Activated CD8-positive, alpha-beta T cell treated with anti-CD3 and anti-CD28 coated beads for 36 hours (primary cell): ENCODE measurements at regions not wholly inside any gene's neighbourhood (a gene's known extent, or its start where the extent isn't known, plus 50 kb on each side); places are given as distances from the start of the nearest gene placed in this dataset.

ENCODE experiments used
- ATAC-seq: fragments of 200-7000 bp; cut with Tn5 transposase; one replicate; pipeline ENCODE4 v1.10.0; 2021; ENCODE audit warnings: mild to moderate bottlenecking, moderate library complexity
- CTCF ChIA-PET: fragments of 350-600 bp; sonication (Branson Sonifier 250); formaldehyde crosslinking; loops from one replicate; lab custom pipeline; 2021; ENCODE audit warnings: antibody characterized with exemption; lab: Charles Lee
- POLR2A ChIA-PET: fragments of 350-600 bp; sonication (Branson Sonifier 250); formaldehyde crosslinking; loops from one replicate; lab custom pipeline; 2021; ENCODE audit warnings: antibody characterized with exemption; lab: Charles Lee
- DNase-seq: peaks from one replicate; pipeline ENCODE4 v3.0.0-alpha.2; 2020
- H3K27ac Mint-ChIP-seq: one replicate; pipeline ENCODE4 v1.8.0; 2021; ENCODE audit warnings: mild to moderate bottlenecking, mixed read lengths
- H3K27me3 Mint-ChIP-seq: one replicate; pipeline ENCODE4 v1.8.0; 2021; ENCODE audit warnings: mixed read lengths
- H3K36me3 Mint-ChIP-seq: one replicate; pipeline ENCODE4 v1.8.0; 2021; ENCODE audit warnings: low read depth, mixed read lengths
- H3K4me1 Mint-ChIP-seq: one replicate; pipeline ENCODE4 v1.8.0; 2021; ENCODE audit warnings: low read depth, mixed read lengths
- H3K4me3 Mint-ChIP-seq: one replicate; pipeline ENCODE4 v1.8.0; 2021; ENCODE audit warnings: mild to moderate bottlenecking, moderate library complexity, mixed read lengths
- H3K9me3 Mint-ChIP-seq: one replicate; pipeline ENCODE4 v1.8.0; 2021; ENCODE audit warnings: mixed read lengths
- CTCF ChIP-seq: fragments of 200-600 bp; IDR thresholded peaks from one replicate; pipeline ENCODE4 v1.8.0; 2022; ENCODE audit warnings: antibody characterized with exemption, mild to moderate bottlenecking
- intact Hi-C: fragments of 100-400 bp; cut with micrococcal nuclease; formaldehyde crosslinking; loops from one replicate; pipeline ENCODE4 v1.10.0; 2022

GRCh38 chr1:55477953-55478352, 262.8 kb upstream of the USP24 start:
- Mint-ChIP-seq H3K4me1 (no peaks in the 10 kb centered on the region), H3K27me3 (peaks cover 10% of the 10 kb centered on the region), H3K4me3 (no peak overlapping the region), H3K36me3 (no peaks in the 10 kb centered on the region), H3K27ac (no peak overlapping the region), H3K9me3 (no peaks in the 10 kb centered on the region)
- intact Hi-C loops, result no loop called here
- ChIA-PET CTCF (interaction anchor here (1.5 kb wide), 1 partner anchor 103 kb away, joined by 6 read pairs; no protein-coding TSS in a partner anchor), POLR2A (no interaction called here)
- DNase-seq (no peak), ATAC-seq (no peak)
- TF ChIP-seq CTCF, result no peak

DNA sequence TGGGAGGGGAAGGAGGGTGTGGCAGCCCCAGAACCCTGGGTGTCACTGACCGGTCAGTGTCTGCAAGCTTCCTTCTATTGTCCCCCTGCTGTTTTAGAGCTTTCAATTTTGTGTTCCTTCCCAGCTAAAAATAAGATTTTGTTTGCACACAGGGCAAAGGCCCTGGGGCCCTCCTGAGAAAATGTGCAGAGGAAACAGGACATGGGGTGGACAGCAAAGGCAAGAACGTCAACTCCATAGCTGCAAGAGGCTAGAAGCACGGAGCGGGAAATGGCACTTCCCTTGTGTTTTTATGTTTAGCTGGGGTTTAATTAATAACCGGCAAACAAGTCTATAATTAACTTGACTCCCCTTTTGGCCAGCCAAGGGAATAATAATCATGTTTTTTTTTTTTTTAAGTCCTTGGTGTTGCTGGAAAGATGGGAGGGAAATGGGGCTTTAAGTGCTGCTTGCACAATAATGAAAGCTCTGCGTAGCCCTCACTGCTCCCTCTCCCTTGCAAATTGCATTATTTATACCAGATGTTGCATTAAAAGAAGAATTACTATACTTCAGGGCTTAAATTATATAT, 261.4 kb upstream of the USP24 start:
- POLR2A ChIA-PET, result interaction anchor here (0.6 kb wide), 2 partner anchors 269 to 1397 kb away, joined by 3 to 5 read pairs; no protein-coding TSS in a partner anchor
- Mint-ChIP-seq H3K27me3 (peaks cover 14% of the 10 kb centered on the region), H3K9me3 (no peaks in the 10 kb centered on the region), H3K36me3 (no peaks in the 10 kb centered on the region), H3K27ac (no peak overlapping the region), H3K4me3 (no peak overlapping the region), H3K4me1 (no peaks in the 10 kb centered on the region)
- intact Hi-C loops, result no loop called here
- TF ChIP-seq CTCF, result no peak
- CTCF ChIA-PET, result no interaction called here
- ATAC-seq (no peak), DNase-seq (no peak)

DNA sequence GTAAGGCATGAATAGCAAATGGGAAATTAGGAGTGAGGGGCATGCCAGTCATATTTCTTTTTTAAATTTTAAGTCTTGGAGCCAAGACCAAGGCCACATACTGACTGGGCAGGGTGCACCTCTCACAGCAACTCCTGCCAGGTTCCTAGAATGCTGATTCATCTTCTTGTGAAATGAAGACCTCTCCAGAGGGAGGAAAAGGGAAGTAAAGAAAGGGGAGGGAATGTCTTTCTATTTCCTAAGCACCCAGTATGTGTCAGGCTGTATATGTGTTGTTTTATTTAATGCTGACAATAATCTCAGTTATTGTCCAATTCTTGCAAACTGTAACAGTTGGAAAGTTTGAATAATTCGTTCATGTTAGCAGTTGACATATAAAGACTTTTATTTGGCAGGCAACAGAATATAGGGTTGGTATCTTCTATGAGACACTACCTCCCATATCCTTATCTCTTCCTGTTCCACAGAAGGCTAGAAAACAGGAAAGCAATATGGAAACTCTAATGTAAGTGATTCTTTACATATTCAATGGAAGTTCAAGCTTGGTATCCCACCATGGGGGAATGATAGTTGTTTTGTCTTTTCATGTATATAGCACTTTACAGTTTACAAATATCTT, 259.1 kb upstream of the USP24 start:
- Mint-ChIP-seq H3K27me3 (peaks cover 14% of the 10 kb centered on the region), H3K27ac (no peak overlapping the region), H3K9me3 (no peaks in the 10 kb centered on the region), H3K36me3 (no peaks in the 10 kb centered on the region), H3K4me3 (no peak overlapping the region), H3K4me1 (no peaks in the 10 kb centered on the region)
- TF ChIP-seq CTCF, result no peak
- ATAC-seq (no peak), DNase-seq (no peak)
- CTCF ChIA-PET, result no interaction called here
- POLR2A ChIA-PET, result no interaction called here
- intact Hi-C loops, result no loop called here

DNA sequence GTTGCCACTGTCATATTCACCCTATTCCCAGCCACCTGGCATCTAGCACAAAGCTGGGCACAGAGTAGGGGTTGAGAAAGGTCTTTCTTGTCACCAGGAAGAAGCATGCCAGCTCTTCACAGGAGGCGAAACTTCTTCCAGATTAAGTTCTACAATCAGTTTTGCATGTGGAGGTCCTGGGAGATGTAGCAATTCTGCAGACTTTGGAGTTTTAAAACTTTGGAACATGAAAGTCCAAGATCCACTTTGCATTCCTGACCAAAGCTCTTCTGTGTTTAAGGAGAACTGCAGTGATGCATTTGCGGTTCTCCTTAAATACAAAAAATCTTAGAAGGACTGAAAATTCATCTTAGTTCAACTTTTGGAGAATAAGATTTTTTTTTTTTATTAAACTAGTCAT, 258.5 kb upstream of the USP24 start:
- DNase-seq (no peak), ATAC-seq (no peak)
- H3K4me1 Mint-ChIP-seq, result no peaks in the 10 kb centered on the region
- no peak overlapping the region for H3K27ac Mint-ChIP-seq
- no peak for TF ChIP-seq CTCF
- peaks cover 14% of the 10 kb centered on the region for H3K27me3 Mint-ChIP-seq
- POLR2A ChIA-PET, result no interaction called here
- H3K36me3 Mint-ChIP-seq, result no peaks in the 10 kb centered on the region
- no peak overlapping the region for H3K4me3 Mint-ChIP-seq
- no peaks in the 10 kb centered on the region for H3K9me3 Mint-ChIP-seq
- CTCF ChIA-PET, result no interaction called here
- intact Hi-C loops, result no loop called here

- no peak for DNase-seq
- Mint-ChIP-seq H3K4me3 (no peak overlapping the region), H3K27me3 (peaks cover 14% of the 10 kb centered on the region), H3K27ac (no peak overlapping the region), H3K36me3 (no peaks in the 10 kb centered on the region), H3K4me1 (no peaks in the 10 kb centered on the region), H3K9me3 (no peaks in the 10 kb centered on the region)
- intact Hi-C loops, result no loop called here
- CTCF ChIA-PET, result no interaction called here
- no peak for ATAC-seq
- POLR2A ChIA-PET, result no interaction called here
- no peak for TF ChIP-seq CTCF
These were observed 257.6 kb upstream of the USP24 start for GRCh38 chr1:55472784-55473183.
